ENCODE measurements at regions not wholly inside any gene's neighbourhood (a gene's known extent, or its start where the extent isn't known, plus 50 kb on each side); places are given as distances from the start of the nearest gene placed in this dataset.
"Not testable (repeated sequence)": the region's sequence is repeated elsewhere in the genome, so short reads cannot be mapped to it uniquely, and the experiment has no call there.

DNA sequence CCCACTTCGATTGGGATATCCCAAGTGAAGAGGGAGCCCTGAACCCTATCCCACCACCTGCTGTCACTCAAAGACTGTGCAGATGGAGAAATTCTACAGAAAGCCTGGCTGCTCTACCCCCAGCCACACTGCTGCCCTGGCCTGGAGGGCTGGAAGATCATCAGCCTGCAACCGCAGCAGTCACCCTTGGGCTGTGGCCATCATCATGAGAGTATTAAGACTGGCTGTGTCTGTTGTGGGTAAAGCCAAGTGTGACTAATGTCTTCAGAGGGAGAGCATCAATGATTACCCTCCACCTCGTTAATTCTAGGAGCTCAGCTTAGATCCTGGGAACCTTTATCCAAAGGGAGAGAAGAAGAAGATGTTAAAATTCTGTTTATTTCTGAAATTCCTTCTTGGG, 221.5 kb downstream of the TFCP2L1 start:
- DNase-seq, result no peak

DNA sequence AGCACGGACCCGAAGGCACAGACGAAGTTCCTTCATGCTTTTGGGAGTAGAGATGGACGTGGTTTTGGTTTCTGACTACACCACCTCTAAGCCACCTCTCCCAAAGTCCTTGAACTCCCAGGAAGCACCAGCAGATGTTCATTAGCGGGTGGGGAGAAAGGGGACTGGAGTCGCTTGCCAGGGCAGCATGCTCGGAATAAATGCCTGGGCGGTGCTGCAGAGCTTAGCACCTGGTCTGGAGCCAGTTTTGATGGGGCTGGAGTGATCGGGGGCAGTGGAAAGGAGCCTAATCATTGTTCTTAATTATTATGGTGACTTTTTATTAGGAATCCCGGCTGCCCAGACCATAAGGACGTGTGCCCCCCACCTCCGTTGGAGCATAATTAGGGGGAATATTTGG, 220.8 kb downstream of the TFCP2L1 start:
- DNase-seq, result no peak

DNA sequence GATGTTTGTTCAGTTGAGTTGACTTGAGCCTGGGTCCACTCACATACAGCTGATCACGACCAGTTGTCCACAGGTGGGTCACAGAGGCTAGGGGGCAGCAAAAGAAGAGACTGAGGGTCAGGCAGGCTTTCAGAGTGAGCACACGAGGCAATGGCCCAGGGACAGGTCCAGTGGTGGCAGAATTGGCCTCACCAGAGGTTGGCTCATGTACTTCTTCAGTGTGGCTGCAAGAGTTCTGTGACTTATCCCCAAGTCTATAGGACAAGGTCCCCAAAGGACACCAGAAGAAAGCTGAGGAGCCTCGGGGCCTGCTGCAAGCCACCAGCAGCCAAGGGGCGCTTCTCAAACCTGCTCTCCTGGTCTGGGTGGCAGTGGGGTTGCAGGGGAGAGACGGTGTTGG, 219.8 kb downstream of the TFCP2L1 start:
- DNase-seq, result no peak

DNA sequence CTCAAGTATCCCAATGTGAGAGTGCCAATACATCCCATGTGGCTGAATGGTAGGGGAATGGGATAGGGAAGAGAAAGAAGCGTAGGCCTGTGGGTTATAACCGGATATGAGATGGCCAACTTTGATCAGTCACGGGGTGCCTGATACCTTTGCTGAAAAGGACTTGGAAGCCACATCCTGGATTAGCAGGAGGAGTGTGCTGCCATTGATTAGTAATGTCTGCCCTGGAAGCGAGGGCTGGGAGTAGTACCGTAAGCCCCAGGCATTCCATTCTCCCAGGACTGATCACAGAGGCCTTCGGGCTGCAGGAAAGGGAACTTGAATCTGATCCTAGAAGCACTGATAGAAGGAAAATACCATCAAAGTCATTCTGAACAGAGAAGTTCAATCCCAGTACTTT, 218.5 kb downstream of the TFCP2L1 start:
- DNase-seq, result no peak

DNA sequence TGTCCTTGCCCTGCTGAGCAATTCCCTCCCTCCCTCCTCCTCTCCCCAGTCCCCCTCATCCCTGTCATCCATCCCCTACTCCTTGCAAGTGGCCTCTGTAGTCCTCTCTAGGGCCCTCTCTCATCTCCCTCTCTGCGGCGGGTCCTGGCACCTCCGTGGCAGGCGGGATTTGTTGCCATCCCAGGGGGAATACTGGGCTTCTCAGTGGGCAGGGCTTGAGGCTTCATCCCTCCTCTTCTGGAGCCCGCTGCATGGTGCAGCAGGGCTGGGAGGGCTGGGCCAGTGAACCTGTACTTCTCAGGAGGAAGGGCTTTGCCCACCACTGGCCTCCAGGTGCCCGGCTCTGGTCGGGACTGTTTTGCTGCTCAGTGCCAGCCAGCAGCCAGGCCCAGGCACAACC, 216.2 kb downstream of the TFCP2L1 start:
- DNase-seq, result no peak

DNA sequence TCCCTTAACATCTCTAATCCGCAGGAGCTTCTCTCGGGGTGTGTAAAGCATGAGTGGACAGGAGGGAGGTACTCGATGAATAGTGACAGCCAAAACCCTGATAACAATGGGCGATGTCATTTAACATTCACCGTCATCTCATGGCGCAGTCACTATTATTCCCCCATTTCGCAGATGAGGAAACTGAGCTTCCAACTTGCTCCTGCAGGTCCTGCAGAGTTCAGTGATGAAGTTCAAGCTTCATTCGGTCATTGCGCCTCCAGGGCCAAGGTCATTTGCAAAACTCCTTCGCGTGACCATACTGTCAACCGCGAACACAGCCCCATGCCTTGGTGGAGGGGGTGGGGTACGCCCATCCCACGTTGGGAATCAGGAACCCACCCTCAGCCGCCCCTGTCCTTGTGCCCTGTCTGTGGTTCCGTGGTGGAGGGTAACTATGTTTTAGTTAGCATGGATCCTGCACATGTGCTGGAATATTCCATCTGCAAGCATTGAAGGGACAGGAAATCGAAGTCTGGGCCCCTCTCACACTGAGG, 215.5 kb downstream of the TFCP2L1 start:
- DNase-seq, result no peak

DNA sequence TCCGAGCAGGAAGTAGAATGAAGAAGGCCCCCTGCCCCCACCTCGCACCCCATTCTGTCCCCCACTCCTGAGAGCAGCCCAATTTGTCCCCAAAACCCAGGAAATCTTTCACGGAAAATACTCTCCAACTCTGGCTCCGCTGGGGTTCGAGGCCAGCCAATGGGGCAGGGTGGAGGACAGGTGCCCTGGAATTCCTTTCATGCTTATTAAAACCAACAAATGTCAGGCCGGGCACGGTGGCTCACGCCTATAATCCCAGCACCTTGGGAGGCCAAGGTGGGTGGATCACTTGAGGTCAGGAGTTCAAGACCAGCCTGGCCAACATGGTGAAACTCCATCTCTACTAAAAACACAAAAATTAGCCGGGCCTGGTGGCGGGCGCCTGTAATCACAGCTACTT, 214.9 kb downstream of the TFCP2L1 start:
- DNase-seq, result not testable (repeated sequence)

DNA sequence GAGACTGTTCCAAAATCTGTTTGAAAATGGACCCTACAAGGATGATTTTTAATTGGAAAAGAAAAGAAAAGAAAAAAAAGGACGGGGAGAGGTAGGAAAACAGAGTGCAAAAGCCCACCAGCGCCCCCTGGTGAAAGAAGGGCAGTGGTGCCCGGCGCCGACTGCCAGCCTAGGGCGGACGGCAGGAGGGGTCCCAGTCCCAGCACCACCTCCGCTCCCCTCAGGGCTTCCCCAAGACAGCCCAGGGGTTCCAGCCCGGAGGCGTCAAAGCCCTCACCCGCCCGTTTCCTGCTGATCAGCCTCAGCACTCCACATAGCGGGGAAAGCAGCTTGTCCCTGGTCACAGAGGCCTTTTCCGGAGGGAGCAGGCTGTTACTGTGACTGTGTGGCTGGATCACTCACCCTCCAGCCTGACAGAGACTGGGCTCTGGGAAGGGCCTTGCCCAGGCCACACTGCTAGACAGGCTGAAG, 213.9 kb downstream of the TFCP2L1 start:
- DNase-seq, result no peak

DNA sequence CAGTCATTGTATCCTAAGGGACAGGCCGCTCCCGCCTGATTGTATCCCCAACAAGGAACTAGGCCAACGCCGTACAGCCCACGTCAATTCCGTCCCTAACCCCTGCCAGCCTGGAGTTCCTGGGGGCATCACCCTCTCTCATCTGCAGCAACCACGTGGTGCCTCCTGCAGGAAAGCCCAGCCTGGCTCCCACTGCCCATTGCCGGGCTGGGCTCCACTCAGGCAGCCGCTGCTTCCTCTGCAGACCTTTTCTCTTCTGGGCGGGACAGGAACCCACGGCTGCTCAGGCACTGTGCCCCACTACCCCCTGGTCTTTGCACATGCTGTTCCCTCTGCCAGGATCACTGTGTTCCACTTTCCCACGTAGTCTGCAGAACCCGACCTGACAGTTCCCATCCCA, 212.2 kb downstream of the TFCP2L1 start:
- no peak for DNase-seq

DNA sequence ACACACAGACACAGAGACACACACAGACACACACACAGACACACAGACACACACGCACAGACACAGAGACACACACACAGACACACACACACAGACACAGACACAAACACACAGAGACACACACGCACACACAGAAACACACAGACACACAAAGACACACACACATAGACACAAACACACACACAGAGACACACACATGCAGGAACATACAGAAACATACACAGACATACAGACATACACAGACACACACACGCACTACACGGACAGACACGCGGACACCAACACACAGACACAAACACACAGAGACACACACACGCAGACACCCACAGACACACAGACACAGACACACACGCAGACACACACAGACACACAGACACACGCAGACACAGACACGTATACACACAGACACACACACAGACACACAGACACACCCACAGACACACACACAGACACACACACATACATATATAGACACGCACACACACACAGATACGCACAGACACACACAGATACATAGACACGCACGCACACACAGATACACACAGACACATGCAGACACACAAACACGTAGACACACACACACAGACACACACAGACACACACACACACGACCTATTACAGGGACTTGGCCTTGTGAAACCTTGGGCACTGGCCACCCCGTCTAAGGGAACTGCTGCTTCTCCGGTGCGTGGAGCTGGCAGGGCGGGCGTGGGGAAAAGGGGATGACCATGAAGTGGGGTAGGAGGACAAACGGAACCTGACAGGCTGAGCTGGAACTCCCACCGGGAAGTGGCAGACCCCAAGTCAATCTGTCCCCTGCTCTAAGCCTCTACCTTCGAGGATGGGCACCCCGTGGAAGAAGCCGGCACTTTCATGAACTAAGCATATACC, 211.4 kb downstream of the TFCP2L1 start:
- DNase-seq, result no peak

DNA sequence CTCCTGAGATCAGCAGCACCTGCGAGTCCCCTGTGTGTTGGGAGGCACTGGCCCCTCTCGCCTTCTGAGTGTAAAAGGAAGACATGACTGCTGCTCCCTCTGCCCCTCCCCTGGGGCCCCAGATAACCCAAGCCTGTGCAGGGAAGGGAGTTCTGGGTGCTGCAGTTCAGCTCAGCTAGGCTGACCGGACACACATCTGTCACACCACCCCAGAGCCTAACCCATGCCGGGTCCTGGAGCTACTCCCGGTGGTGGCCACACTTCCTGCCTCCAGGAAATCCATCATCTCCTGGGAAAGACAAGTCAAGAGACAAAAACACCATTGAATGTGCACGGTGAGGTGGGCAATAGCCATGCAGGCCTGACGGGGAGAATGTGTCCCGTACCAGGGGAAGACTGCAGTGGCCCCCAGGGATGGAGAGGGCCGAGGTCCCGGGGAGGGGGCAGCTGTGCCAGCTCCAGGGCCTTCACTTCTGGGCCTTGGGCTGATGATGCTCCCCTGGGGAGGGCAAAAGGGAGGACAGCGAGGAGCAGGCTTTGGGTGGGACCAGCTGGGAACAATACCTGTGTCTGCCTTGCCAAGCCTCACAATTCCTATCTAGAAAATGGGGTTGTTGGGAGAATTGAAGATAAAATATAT, 210.6 kb downstream of the TFCP2L1 start:
- DNase-seq, result no peak

DNA sequence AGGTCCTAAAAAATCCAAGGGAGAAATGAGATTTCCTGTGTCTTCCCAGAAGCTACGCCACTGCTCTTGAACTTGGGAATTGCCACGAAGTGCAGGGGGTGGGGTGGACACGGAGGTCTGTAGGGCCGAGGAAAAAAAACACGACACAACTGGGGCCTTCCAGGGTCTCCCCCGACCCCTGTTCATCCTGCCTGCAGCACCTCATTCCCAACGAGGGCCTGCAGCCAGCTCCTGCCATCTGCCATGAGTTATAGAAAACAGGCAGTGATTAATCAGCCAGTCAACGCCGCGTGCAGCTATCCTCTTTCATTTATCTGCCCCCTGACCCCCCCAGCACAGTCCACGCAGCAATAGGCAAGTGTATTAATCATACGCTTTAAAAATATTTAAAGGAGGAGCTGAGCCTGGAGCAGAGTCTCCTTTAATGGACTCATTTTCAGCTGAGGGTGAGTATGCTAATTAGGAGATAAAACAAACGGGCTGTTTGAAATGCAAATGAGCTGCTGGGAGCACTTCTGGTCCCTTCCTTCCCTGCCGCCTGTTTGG, 209.9 kb downstream of the TFCP2L1 start:
- no peak for DNase-seq

DNA sequence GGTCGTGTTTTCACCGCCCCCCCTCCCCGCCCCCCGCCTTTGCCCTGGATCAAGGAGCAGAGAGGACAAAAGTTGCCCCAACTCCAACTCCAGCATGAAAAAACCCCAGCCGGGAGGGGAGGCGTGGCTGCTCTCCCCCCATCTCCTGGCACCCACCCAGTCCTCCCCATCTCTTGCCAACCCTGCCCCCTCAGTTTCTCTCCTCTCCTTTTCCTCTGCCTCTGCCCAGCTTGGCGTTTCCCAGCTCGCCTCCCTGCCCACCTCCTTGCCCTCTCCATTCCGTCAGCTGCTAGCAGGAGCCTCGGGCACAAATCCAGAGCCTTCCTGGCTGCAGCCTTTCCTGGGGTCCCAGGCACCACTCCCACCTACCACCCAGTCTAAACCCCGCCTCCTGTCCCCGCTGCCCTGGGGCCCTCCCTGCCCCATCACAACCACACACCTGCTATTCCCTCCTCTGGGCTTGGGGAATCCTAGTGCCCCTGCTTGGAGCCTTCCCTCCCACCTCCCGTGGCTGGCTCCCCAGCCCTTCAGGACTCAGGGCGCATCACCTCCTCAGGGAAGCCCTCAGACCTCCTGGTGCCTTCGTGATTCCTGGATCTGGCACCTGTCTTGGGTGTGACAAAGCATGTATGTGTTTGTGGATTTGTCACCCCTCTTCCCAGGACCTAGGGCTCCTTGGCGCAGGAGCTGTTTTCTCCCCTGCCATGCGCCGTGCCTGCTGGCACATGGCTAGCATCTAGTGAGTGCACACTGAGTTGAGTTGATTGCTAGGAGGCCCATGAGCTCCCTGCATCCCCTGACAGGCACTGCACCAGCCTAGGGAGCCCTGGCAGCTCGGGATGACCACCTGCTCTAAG, 209.1 kb downstream of the TFCP2L1 start:
- no peak for DNase-seq

DNA sequence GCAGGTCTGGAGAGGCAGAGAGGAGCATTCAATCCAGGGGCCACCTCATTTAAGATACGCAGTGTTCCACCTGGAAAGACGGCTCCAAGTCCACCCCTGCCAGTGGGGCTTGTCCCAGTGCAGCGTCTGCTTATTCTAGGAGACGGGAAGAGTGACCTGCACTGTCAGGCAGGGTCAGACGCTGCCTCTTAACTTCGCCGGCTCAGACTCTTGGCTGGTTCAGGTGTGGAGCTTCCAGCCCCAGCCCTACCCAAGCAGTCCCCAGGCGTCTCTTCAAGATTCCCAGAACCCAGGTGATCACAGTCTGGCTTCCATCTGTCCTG, 208.5 kb downstream of the TFCP2L1 start:
- DNase-seq, result no peak

DNA sequence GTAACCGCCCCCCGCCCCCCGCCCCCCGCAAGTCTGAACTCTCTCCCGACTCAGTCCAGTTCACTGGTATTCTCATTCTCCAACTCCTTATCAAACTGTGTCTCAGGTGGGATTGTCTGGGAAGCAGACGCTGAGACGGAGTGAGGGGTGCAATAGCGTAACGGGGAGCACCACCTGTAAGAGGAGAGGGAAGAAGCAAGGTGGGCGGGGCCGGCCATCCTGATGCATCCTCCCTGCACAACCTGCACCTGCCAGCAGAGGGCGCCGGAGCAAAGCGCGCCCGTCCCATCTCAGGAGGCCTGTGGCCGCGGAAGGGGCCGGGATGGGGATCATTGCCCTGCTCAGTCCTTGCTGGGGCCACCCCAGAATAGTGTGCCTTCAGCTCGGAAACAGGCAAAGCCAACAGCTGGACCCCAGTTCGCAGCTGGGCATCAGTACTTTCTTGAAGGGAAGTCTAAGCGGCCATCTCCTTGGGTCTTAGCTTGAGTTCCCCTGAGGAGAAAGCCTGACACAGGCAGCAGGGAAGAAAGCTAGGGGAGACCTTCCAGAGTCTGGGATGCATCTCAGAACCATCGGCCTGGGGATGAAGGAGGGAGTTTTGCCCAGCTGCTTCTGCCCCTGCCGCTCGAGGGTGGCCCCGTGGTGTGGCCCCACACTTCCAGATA, 208.0 kb downstream of the TFCP2L1 start:
- DNase-seq, result peak; percentile 42 to 44

DNA sequence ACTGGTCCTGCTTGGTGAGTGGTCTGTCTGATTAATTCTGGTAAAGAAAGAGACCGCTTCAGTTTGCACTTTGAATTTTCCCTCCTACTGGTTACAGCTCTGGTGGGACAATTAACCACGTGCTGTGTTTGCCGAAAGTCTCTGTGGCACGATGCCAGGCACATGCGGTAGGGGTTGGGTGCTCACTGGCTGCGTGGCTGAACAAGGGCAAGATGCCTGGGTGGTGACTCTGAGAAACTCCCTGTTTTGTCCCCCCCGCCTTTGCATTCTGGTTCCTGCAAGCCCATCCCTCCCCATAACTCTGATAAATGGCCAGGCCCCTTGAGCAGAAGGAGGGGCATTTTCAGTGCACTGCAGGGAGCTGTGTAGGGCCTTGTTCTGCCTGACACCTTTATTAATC, 206.1 kb downstream of the TFCP2L1 start:
- no peak for DNase-seq

DNA sequence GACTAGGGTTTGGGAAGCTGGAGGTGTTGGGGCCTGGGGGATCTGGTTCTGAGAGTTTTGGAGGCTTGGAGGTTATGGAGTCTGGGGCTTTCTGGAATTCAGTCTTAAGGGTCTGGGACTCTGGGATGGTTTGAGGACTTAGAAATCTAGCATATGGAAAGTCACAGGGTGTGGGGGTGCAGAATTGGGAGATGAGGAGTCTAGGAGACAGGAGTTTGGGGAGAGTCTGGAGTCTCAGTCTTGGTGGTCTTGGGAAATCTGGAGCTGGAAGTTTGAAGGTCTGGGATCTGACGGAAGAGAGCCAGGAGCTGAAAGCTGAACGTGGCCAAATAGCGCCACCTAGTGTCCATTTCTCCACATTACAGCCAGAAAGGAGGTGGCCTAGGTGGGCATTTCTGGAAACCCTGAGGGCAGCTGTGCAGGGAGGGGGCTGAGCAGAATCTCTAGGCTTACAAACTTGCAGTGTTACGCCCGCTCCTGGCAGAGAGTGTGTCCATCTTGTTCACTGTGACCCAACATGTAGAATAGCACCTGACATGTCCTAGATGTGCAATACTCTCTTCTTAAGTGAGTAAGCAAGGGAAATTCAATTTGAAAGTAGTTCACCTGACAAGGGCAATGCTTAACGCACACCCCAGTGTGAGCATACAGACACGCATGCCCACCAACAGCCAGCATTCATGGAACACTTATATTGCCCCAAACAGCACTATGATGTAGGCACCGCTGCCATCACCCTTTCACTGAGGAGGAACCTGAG, 204.8 kb downstream of the TFCP2L1 start:
- peak in 1 of 2 donors; percentile 30 for DNase-seq

DNA sequence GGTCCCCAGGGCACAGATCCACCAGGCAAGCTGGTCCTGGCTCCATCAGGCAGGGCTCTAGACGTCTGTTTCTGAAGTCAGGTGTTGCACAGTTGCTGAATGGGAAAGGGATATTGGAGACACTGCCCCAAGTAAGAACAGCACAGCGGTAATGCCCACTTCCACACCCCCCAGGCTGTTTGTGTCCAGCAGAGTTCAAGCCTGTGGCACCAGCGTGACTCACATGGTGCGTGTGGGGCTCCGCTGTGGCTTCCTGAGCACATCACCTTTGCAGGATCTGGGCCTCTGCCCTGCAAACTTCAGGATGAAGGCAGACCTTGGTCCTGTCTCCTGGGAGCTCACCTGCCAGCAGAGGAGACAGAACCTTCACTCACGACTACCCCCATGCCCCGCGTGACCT, 203.3 kb downstream of the TFCP2L1 start:
- DNase-seq, result no peak

DNA sequence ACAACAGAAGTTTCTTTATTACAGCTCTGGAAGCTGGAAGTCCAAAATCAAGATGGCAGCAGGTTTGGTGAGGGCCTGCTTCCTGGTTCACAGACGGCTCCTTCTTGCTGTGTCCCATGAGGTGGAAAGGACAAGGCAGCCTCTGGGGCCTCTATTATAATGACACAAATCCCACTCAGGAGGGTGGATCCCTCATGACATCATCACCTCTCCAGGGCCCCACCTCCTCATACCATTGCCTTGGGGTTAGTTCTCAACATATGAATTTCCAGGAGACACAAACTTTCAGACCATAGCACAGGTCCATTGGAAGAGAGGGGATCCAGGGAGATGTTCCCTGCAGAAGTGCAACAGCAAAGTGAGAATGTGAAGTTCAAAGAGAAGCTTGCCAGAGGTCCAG, 202.8 kb downstream of the TFCP2L1 start:
- no peak for DNase-seq

DNA sequence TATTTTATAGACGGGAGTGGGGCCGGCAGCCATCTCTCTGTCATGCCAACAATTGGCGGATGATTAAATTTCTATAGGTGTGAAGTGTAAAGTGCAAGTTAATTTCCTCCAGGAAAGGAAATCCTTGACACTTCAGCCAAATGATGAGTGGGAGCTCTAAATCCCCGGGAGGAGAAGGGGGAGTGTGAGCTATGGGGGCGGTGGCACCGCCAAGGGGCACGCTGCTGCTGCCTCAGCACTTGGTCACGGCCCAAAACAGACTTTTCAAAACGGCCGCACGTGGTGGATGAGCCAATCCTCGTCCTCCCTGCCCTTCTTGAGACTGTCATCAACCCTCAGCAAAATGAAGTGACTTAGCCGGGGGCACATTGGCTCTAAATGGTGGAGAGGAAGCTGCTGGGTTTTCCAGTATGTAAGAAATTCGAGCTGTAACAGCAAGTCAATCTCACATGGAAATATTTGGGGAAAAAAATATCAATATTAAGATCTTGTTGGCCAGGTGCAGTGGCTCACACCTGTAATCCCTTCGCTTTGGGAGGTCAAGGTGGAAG, 200.8 kb downstream of the TFCP2L1 start:
- no peak for DNase-seq

DNA sequence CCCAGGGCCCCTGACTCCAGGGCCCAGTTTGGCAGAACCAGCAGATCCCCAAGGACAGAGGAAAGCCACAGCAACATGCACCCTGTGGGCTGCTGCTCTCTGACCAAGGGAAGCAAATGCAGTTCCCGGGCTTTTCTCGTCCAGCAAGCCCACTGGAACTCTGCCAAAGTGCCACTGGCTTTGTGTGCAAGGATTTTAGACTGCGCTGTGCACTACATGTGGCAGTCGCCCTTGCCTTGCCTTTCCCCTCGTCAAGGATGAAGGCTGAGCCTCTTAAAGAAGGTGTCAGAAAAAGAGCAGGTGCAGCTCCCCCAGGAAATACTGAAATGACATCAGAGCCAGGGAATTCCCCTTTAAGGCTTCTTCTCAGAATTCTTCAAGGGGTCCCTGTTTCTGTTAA, 199.2 kb downstream of the TFCP2L1 start:
- no peak for DNase-seq

Data from CD4-positive, alpha-beta T cell treated with Interleukin-4 for 1 hour (primary cell).